SK-N-MC (cell line): ENCODE measurements at regions not wholly inside any gene's neighbourhood (a gene's known extent, or its start where the extent isn't known, plus 50 kb on each side); places are given as distances from the start of the nearest gene placed in this dataset.

Experiments used
- EZH2 ChIP-seq: fragments of 200-600 bp; sonication (generic); IDR thresholded peaks from one replicate; pipeline ENCODE4 v1.6.1; 2017; ENCODE audit warnings: antibody characterized with exemption
- FOXP2 ChIP-seq: optimal IDR thresholded peaks from 2 replicates; pipeline ENCODE3; 2011; ENCODE audit warnings: mild to moderate bottlenecking, moderate library complexity; ENCODE audit not compliant: insufficient read depth; ENCODE audit errors: extremely low read length, control extremely low read depth
- POLR2AphosphoS5 ChIP-seq: IDR thresholded peaks from 2 replicates; pipeline ENCODE4 v1.6.1; 2012; ENCODE audit warnings: mild to moderate bottlenecking, low read depth, low read length, borderline replicate concordance

DNA sequence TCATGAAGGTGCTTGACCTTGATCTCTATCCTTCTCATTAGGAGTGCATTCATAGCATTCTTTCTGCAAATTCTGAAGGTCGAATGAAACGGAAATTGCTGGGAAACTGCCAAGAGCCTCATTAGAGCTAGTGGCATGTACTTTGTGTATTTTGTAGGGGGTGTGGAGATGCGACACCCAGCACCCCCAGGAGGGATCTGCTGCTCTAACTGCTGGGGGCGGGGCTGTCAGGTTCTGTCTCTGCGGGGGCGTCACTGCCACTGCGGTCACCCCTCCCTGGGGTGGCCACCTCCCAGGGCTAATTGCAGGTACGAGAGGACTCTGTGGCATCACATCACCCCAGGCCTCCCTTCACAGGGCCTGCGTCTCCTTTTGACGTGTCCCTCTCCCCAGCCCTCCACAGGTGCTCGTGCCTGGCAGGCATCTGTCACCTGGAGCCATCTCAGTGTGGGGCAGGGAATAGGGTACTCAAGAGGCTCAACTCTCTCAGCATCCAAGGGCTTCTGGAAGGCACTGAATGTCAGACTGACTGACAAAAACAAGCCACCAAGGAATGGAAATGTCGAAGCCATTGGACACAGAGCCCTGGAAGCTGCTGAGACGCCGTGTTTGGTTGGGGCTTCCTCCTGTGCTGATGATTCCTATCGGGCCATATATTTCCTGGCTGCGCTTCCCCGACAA lies 151.1 kb downstream of the ACTR3B start:
- TF ChIP-seq POLR2AphosphoS5 (no peak), EZH2 (no peak), FOXP2 (no peak)
